Lower leg skin (tissue), 3 donors: ENCODE measurements at regions not wholly inside any gene's neighbourhood (a gene's known extent, or its start where the extent isn't known, plus 50 kb on each side); places are given as distances from the start of the nearest gene placed in this dataset.

ENCODE experiments used
- POLR2A ChIP-seq, 2 donors: fragments of 450-650 bp; IDR thresholded peaks; one replicate each; pipeline ENCODE4 v1.6.1; 2016 to 2017; ENCODE audit warnings: antibody characterized with exemption in 2 of 2, mild to moderate bottlenecking in 1 of 2, moderate library complexity in 1 of 2
- TF ChIP-seq, protein P1 (sequence below), 3 donors: fragments of 450-650 bp; IDR thresholded peaks; one replicate each; pipeline ENCODE4 v1.5.1; 2016; ENCODE audit warnings: antibody characterized with exemption in 3 of 3, mild to moderate bottlenecking in 3 of 3, moderate library complexity in 2 of 3

DNA sequence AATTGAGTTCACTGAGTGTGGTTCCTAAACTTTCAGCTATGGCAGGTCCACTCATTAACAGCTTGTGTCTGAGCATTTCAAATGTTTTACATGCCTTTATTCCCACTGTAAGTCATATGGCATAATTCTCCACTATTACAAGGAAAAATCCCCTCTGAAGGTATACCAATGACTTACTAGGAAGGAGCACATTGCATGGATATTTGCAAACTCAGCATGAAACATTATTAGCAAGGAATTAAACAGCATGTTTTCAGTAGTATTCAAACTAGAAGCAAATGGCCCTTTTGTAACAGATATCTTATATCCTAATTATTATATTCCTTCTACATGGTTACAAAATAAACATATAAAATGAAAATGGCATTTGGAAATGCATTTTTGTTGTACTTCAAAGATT lies 566.4 kb upstream of the CCNG1 start:
- TF ChIP-seq, protein P1, sequence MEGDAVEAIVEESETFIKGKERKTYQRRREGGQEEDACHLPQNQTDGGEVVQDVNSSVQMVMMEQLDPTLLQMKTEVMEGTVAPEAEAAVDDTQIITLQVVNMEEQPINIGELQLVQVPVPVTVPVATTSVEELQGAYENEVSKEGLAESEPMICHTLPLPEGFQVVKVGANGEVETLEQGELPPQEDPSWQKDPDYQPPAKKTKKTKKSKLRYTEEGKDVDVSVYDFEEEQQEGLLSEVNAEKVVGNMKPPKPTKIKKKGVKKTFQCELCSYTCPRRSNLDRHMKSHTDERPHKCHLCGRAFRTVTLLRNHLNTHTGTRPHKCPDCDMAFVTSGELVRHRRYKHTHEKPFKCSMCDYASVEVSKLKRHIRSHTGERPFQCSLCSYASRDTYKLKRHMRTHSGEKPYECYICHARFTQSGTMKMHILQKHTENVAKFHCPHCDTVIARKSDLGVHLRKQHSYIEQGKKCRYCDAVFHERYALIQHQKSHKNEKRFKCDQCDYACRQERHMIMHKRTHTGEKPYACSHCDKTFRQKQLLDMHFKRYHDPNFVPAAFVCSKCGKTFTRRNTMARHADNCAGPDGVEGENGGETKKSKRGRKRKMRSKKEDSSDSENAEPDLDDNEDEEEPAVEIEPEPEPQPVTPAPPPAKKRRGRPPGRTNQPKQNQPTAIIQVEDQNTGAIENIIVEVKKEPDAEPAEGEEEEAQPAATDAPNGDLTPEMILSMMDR (IDR thresholded peaks at IDR 0.05): no peak
- no peak for TF ChIP-seq POLR2A (IDR thresholded peaks at IDR 0.05)
